ENCODE measurements at regions not wholly inside any gene's neighbourhood (a gene's known extent, or its start where the extent isn't known, plus 50 kb on each side); places are given as distances from the start of the nearest gene placed in this dataset.

GRCh38 chr2:137896467-137896866 lies 67.8 kb upstream of the HNMT start:
- H3K79me2 ChIP-seq = no peaks in the 10 kb centered on the region
- no peak for TF ChIP-seq CTCF (IDR thresholded peaks at IDR 0.05)

GRCh38 chr2:137897082-137897481 lies 67.2 kb upstream of the HNMT start:
- H3K79me2 ChIP-seq = no peaks in the 10 kb centered on the region
- H3K27ac ChIP-seq = no peak overlapping the region
- no peak overlapping the region for H3K4me2 ChIP-seq (ENCODE audit: low read length)
- no peak overlapping the region for H2AFZ ChIP-seq
- H3K9ac ChIP-seq = no peak overlapping the region
- no peaks in the 10 kb centered on the region for H3K9me3 ChIP-seq (ENCODE audit: control insufficient read depth, low read length)
- no peaks in the 10 kb centered on the region for H3K4me1 ChIP-seq
- H3K27me3 ChIP-seq (ENCODE audit: control insufficient read depth, insufficient read depth, low read length) = no peaks in the 10 kb centered on the region
- H3K36me3 ChIP-seq (ENCODE audit: control insufficient read depth, insufficient read depth, low read length) = no peaks in the 10 kb centered on the region
- TF ChIP-seq CTCF (IDR thresholded peaks at IDR 0.05) = no peak
- no peak overlapping the region for H3K4me3 ChIP-seq (ENCODE audit: low read depth, low read length)

More at GRCh38 chr2:137896467-137896866, 67.8 kb upstream of the HNMT start:
- Histone ChIP-seq H3K9me3 (ENCODE audit: control insufficient read depth, low read length) (no peaks in the 10 kb centered on the region), H3K36me3 (ENCODE audit: control insufficient read depth, insufficient read depth, low read length) (no peaks in the 10 kb centered on the region), H3K9ac (no peak overlapping the region), H3K4me1 (no peaks in the 10 kb centered on the region), H3K4me3 (ENCODE audit: low read depth, low read length) (no peak overlapping the region), H2AFZ (no peak overlapping the region), H3K4me2 (ENCODE audit: low read length) (no peak overlapping the region), H3K27ac (no peak overlapping the region), H3K27me3 (ENCODE audit: control insufficient read depth, insufficient read depth, low read length) (no peaks in the 10 kb centered on the region)

GRCh38 chr2:137900421-137901141 lies 63.7 kb upstream of the HNMT start:
- Histone ChIP-seq H3K27ac (no peak overlapping the region), H3K9me3 (ENCODE audit: control insufficient read depth, low read length) (no peaks in the 10 kb centered on the region), H3K4me2 (ENCODE audit: low read length) (no peak overlapping the region), H3K9ac (no peak overlapping the region), H3K4me3 (ENCODE audit: low read depth, low read length) (no peak overlapping the region), H3K27me3 (ENCODE audit: control insufficient read depth, insufficient read depth, low read length) (no peaks in the 10 kb centered on the region), H3K36me3 (ENCODE audit: control insufficient read depth, insufficient read depth, low read length) (no peaks in the 10 kb centered on the region), H3K79me2 (no peaks in the 10 kb centered on the region), H2AFZ (no peak overlapping the region), H3K4me1 (no peaks in the 10 kb centered on the region)
- no peak for TF ChIP-seq CTCF (IDR thresholded peaks at IDR 0.05)

GRCh38 chr2:137910641-137911040 lies 53.6 kb upstream of the HNMT start:
- H3K36me3 ChIP-seq (ENCODE audit: control insufficient read depth, insufficient read depth, low read length) = no peaks in the 10 kb centered on the region
- H3K27me3 ChIP-seq (ENCODE audit: control insufficient read depth, insufficient read depth, low read length) = no peaks in the 10 kb centered on the region
- H3K79me2 ChIP-seq = no peaks in the 10 kb centered on the region
- no peak overlapping the region for H3K4me3 ChIP-seq (ENCODE audit: low read depth, low read length)
- H3K9me3 ChIP-seq (ENCODE audit: control insufficient read depth, low read length) = no peaks in the 10 kb centered on the region
- no peak overlapping the region for H3K9ac ChIP-seq
- H3K4me2 ChIP-seq (ENCODE audit: low read length) = no peak overlapping the region
- H2AFZ ChIP-seq = no peak overlapping the region
- TF ChIP-seq CTCF (IDR thresholded peaks at IDR 0.05) = peak; percentile 59
- H3K4me1 ChIP-seq = no peaks in the 10 kb centered on the region
- H3K27ac ChIP-seq = no peak overlapping the region

- Histone ChIP-seq H3K36me3 (ENCODE audit: control insufficient read depth, insufficient read depth, low read length) (no peaks in the 10 kb centered on the region), H3K4me1 (no peaks in the 10 kb centered on the region), H3K27me3 (ENCODE audit: control insufficient read depth, insufficient read depth, low read length) (no peaks in the 10 kb centered on the region), H3K79me2 (no peaks in the 10 kb centered on the region), H2AFZ (no peak overlapping the region), H3K4me3 (ENCODE audit: low read depth, low read length) (no peak overlapping the region), H3K27ac (no peak overlapping the region), H3K4me2 (ENCODE audit: low read length) (no peak overlapping the region), H3K9ac (no peak overlapping the region), H3K9me3 (ENCODE audit: control insufficient read depth, low read length) (no peaks in the 10 kb centered on the region)
- TF ChIP-seq CTCF (IDR thresholded peaks at IDR 0.05) = no peak
Measured at GRCh38 chr2:137912371-137912770, 51.9 kb upstream of the HNMT start.

Data from parathyroid adenoma (tissue), 2 donors.